Small intestine (tissue), 7 donors: ENCODE measurements at regions not wholly inside any gene's neighbourhood (a gene's known extent, or its start where the extent isn't known, plus 50 kb on each side); places are given as distances from the start of the nearest gene placed in this dataset.
"Not testable (repeated sequence)": the region's sequence is repeated elsewhere in the genome, so short reads cannot be mapped to it uniquely, and the experiment has no call there.

Source experiments
- DNase-seq, 2 donors: peaks; one replicate each; pipeline versions ENCODE4 v3.0.0 to v3.0.0-alpha.2; 2013
- FAIRE-seq: peaks from 2 replicates; lab custom pipeline; 2012; peaks lifted over from hg19 to GRCh38; lab: Jason Lieb, UNC
- H3K27ac ChIP-seq, 3 donors: one replicate each; pipeline ENCODE4 v1.5.1; 2013; ENCODE audit warnings: low read length in 2 of 3, mild to moderate bottlenecking in 2 of 3, control low read depth in 1 of 3, inconsistent platforms in 1 of 3, low read depth in 1 of 3, moderate library complexity in 1 of 3
- H3K27me3 ChIP-seq, 3 donors: one replicate each; pipeline ENCODE4 v1.6.1; 2013; ENCODE audit warnings: low read length in 3 of 3, inconsistent platforms in 1 of 3; ENCODE audit not compliant: control insufficient read depth in 3 of 3, insufficient read depth in 3 of 3
- H3K36me3 ChIP-seq, 3 donors: one replicate each; pipeline ENCODE4 v1.6.1; 2013; ENCODE audit warnings: low read length in 3 of 3, inconsistent platforms in 1 of 3, low read depth in 1 of 3, mild to moderate bottlenecking in 1 of 3, moderate library complexity in 1 of 3; ENCODE audit not compliant: control insufficient read depth in 3 of 3, insufficient read depth in 2 of 3
- H3K4me1 ChIP-seq, 3 donors: one replicate each; pipeline ENCODE4 v1.6.1; 2013; ENCODE audit warnings: low read length in 2 of 3, inconsistent platforms in 1 of 3, low read depth in 1 of 3, mild to moderate bottlenecking in 1 of 3, moderate library complexity in 1 of 3; ENCODE audit not compliant: control insufficient read depth in 3 of 3, insufficient read depth in 2 of 3
- H3K4me3 ChIP-seq, 3 donors: one replicate each; pipeline ENCODE4 v1.5.1; 2013; ENCODE audit warnings: low read length in 3 of 3, control low read depth in 1 of 3, inconsistent platforms in 1 of 3, low read depth in 1 of 3, mild to moderate bottlenecking in 1 of 3, moderate library complexity in 1 of 3
- H3K9me3 ChIP-seq, 2 donors: one replicate each; pipeline ENCODE4 v1.6.1; 2013; ENCODE audit warnings: low read depth in 1 of 2, low read length in 1 of 2; ENCODE audit not compliant: control insufficient read depth in 2 of 2, insufficient read depth in 1 of 2
- WGBS, 3 donors: extraction: QIAGEN DNeasy Blood & Tissue Kit; methylation state at CpG; one replicate each; pipeline ENCODE4 v1.1.7; 2013; 5-methylcytosine and 5-hydroxymethylcytosine counted together
- donor health status: healthy with polysubstance abuse.
- donor health status: control.
- donor health status: control.
- donor health status: Bipolar disorder and iron deficiency.
- donor health status: healthy.

GRCh38 chr1:794310-794709, 107.9 kb upstream of the OR4F16 start:
- WGBS, 3 donors: 92 to 97% (median 96%) methylated on average over 6 of the region's 6 CpGs
- H3K27me3 ChIP-seq, H3K9me3 ChIP-seq, H3K4me3 ChIP-seq, FAIRE-seq, H3K4me1 ChIP-seq, DNase-seq, H3K36me3 ChIP-seq, H3K27ac ChIP-seq: not testable (repeated sequence)

GRCh38 chr1:794918-795584, 108.6 kb upstream of the OR4F16 start:
- FAIRE-seq, H3K36me3 ChIP-seq, H3K4me1 ChIP-seq, DNase-seq, H3K9me3 ChIP-seq, H3K27me3 ChIP-seq, H3K4me3 ChIP-seq, H3K27ac ChIP-seq: not testable (repeated sequence)
- whole genome bisulfite sequencing, 3 donors: 77 to 94% (median 90%) methylated on average over 6 to 8 of the region's 9 CpGs

GRCh38 chr1:797649-798048, 111.2 kb upstream of the OR4F16 start:
- H3K36me3 ChIP-seq, H3K4me1 ChIP-seq, H3K9me3 ChIP-seq, FAIRE-seq, H3K27ac ChIP-seq, H3K27me3 ChIP-seq, H3K4me3 ChIP-seq, DNase-seq: not testable (repeated sequence)
- 80 to 100% methylated on average over 2 of the region's 6 CpGs; no CpG with 5 or more reads in 1 of the 3 donors for WGBS, 3 donors

GRCh38 chr1:800397-800796, 113.9 kb upstream of the OR4F16 start:
- not testable (repeated sequence) for DNase-seq, FAIRE-seq

GRCh38 chr1:804378-805115, 118.1 kb upstream of the OR4F16 start:
- H3K27ac ChIP-seq, FAIRE-seq, H3K9me3 ChIP-seq, H3K36me3 ChIP-seq, H3K4me1 ChIP-seq, H3K4me3 ChIP-seq, H3K27me3 ChIP-seq, DNase-seq: not testable (repeated sequence)
- 63 to 79% (median 67%) methylated on average over 4 to 5 of the region's 6 CpGs for WGBS, 3 donors

More at GRCh38 chr1:800397-800796, 113.9 kb upstream of the OR4F16 start:
- not testable (repeated sequence) for H3K27me3 ChIP-seq, H3K27ac ChIP-seq, H3K4me1 ChIP-seq, H3K9me3 ChIP-seq, H3K4me3 ChIP-seq, H3K36me3 ChIP-seq
- 93 to 96% (median 95%) methylated on average over 4 to 5 of the region's 7 CpGs for WGBS, 3 donors

- 87 to 97% (median 94%) methylated on average over 5 of the region's 5 CpGs for WGBS, 3 donors
These were observed 118.4 kb upstream of the SAMD11 start for GRCh38 chr1:805310-805709.

GRCh38 chr1:807066-807465, 116.7 kb upstream of the SAMD11 start:
- H3K27me3 ChIP-seq, H3K36me3 ChIP-seq, FAIRE-seq, H3K27ac ChIP-seq, H3K4me1 ChIP-seq, H3K4me3 ChIP-seq, H3K9me3 ChIP-seq, DNase-seq: not testable (repeated sequence)
- 80% methylated on average over 1 of the region's 3 CpGs; no CpG with 5 or more reads in 2 of the 3 donors for WGBS, 3 donors

More at GRCh38 chr1:805310-805709, 118.4 kb upstream of the SAMD11 start:
- not testable (repeated sequence) for FAIRE-seq, H3K4me3 ChIP-seq, H3K27ac ChIP-seq, DNase-seq, H3K27me3 ChIP-seq, H3K36me3 ChIP-seq, H3K4me1 ChIP-seq, H3K9me3 ChIP-seq

- H3K4me1 ChIP-seq, FAIRE-seq, DNase-seq, H3K36me3 ChIP-seq, H3K9me3 ChIP-seq, H3K27me3 ChIP-seq, H3K4me3 ChIP-seq, H3K27ac ChIP-seq: not testable (repeated sequence)
- WGBS, 3 donors: 65 to 90% (median 80%) methylated on average over 2 to 3 of the region's 4 CpGs
These were observed 115.9 kb upstream of the SAMD11 start for GRCh38 chr1:807699-808390.
